ENCODE measurements at regions not wholly inside any gene's neighbourhood (a gene's known extent, or its start where the extent isn't known, plus 50 kb on each side); places are given as distances from the start of the nearest gene placed in this dataset.

GRCh38 chr6:47094241-47094925 is 52.3 kb upstream of the ADGRF1 start:
- no peak for ATAC-seq

GRCh38 chr6:47093169-47093568 is 51.0 kb upstream of the ADGRF1 start:
- ATAC-seq = no peak
- no peak for TF ChIP-seq ARNTL (CRISPR knock-in tag; IDR thresholded peaks at IDR 0.05; ENCODE audit: borderline replicate concordance, low read depth)

More at GRCh38 chr6:47094241-47094925, 52.3 kb upstream of the ADGRF1 start:
- TF ChIP-seq ZNF8 (CRISPR knock-in tag; IDR thresholded peaks at IDR 0.05) = no peak
- no peak for TF ChIP-seq ZFP3 (CRISPR knock-in tag; IDR thresholded peaks at IDR 0.05)
- no peak for TF ChIP-seq BACH2 (CRISPR knock-in tag; IDR thresholded peaks at IDR 0.05; ENCODE audit: borderline replicate concordance)
- no peak for TF ChIP-seq PPARA (CRISPR knock-in tag; IDR thresholded peaks at IDR 0.05; ENCODE audit: borderline replicate concordance)
- TF ChIP-seq TSHZ2 (CRISPR knock-in tag; IDR thresholded peaks at IDR 0.05) = no peak
- no peak for TF ChIP-seq GLIS3 (CRISPR knock-in tag; IDR thresholded peaks at IDR 0.05)
- TF ChIP-seq POU6F1 (CRISPR knock-in tag; IDR thresholded peaks at IDR 0.05; ENCODE audit: borderline replicate concordance, low read depth) = no peak

- ATAC-seq = peak; percentile 69
- TF ChIP-seq ZNF565 (CRISPR knock-in tag; conservative IDR thresholded peaks at IDR 0.05; ENCODE audit: low read depth) (no peak), ZFP30 (CRISPR knock-in tag; IDR thresholded peaks at IDR 0.05) (no peak), ISL1 (CRISPR knock-in tag; IDR thresholded peaks at IDR 0.05) (no peak), GLIS3 (CRISPR knock-in tag; IDR thresholded peaks at IDR 0.05) (no peak), SNAI2 (CRISPR knock-in tag; IDR thresholded peaks at IDR 0.05) (no peak), RARB (CRISPR knock-in tag; IDR thresholded peaks at IDR 0.05) (no peak), ZNF70 (CRISPR knock-in tag; IDR thresholded peaks at IDR 0.05) (no peak), CSRNP3 (CRISPR knock-in tag; IDR thresholded peaks at IDR 0.05) (no peak)
Measured at GRCh38 chr6:47091886-47092668, 49.9 kb upstream of the ADGRF1 start.

All from SK-N-SH treated with all-trans-retinoic acid at 6 μM for 48 hours (cell line).